ENCODE measurements at regions not wholly inside any gene's neighbourhood (a gene's known extent, or its start where the extent isn't known, plus 50 kb on each side); places are given as distances from the start of the nearest gene placed in this dataset.

DNA sequence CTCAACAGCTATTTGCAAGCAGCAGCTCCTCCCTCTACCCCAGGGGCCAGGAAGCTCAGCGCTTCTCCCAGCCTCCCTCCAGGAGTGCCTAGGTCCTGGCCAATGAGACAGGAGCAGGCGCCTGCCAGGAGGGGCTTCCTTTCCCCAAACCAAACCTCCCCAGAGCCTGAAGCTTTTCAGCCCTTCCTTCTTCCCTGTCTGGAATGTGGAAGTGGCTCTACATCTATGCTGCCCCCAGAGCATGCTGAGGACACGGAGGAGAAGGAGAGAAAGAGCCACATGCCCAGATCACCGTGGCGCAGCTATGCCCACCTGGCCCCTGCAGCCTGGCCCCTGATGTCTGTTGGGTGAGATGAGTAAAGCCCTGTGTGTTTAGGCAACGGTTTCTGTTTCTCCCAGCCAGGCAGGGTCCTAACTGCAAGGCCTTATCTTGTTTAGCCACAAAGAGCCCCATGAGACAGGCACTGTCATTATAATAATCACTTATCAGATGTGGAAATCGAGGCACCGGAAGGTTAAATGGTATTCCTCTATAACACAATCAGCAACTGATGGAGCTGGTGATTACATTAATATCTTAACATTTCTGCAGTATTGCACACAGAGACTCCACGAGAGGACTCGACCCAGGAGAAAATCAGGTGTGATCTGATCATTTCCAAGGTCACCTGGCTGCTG is 315.8 kb downstream of the CTTN start:
- no peaks in the 10 kb centered on the region for H3K4me1 Mint-ChIP-seq
- H3K36me3 Mint-ChIP-seq = no peaks in the 10 kb centered on the region
- H3K9me3 Mint-ChIP-seq = no peaks in the 10 kb centered on the region
- no peak overlapping the region for H3K27ac Mint-ChIP-seq
- ATAC-seq = no peak
- H3K4me3 Mint-ChIP-seq = no peak overlapping the region
- H3K27me3 Mint-ChIP-seq = peaks cover 48% of the 10 kb centered on the region

DNA sequence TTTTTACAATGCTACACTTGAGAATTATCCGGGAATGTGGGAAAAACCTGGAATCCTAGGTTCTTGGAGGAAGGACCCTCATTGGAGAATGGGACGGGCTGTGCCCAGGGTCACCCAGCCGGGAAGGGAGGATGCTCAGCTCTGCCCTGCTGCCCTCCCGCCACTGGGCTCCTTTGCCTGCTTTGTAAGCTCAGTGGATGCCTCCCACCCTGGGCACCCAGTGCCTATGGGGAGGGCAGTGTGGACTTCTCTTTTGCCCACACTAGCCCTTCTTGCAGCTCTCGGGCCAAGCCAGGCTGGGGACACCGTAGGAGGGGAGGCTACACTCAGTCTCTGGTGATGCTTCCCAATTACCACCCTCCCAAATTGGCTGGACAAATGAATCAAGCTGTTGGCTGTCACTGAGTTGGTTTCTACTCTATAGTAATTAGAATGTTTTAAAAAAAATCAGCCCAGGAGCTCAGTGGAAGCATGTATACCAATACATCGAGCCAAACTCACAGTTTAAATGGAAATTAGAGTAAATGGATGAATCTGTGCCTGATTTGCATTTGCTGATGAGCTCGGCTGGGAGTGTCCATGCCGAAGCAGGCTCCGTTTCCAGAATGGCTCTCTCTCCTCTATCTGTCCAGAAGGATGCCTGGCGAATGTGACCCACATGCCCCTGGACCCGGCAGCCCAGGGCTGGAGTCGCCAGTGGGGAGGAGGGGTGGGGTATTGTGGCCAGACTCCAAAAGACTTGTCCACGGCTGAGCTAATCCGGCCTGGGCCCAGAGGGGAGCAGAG is 317.0 kb downstream of the CTTN start:
- H3K36me3 Mint-ChIP-seq = no peaks in the 10 kb centered on the region
- ATAC-seq = no peak
- no peak overlapping the region for H3K27ac Mint-ChIP-seq
- peaks cover 43% of the 10 kb centered on the region for H3K27me3 Mint-ChIP-seq
- H3K4me3 Mint-ChIP-seq = no peak overlapping the region
- no peaks in the 10 kb centered on the region for H3K4me1 Mint-ChIP-seq
- no peaks in the 10 kb centered on the region for H3K9me3 Mint-ChIP-seq

DNA sequence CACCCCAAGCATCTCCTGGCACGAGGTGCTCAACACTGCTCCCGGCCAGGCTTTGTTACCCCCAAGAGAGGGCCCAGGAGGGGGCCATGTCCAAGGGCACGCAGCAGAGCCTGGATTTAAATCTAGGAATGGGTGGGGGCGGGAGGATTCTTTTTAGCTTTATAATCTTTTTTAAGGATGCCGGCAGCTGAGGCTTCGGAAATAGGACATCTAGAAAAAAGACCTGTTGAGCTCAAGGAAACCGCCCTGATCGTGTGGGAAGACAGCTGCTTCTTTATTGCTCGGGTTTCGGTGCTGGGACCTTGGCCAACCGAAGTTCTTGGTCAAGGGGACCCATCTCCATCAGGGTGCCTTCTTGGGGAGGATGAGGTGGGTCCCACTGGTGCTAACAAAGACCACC is 317.9 kb downstream of the CTTN start:
- Mint-ChIP-seq H3K9me3 (no peaks in the 10 kb centered on the region), H3K27me3 (peaks cover 43% of the 10 kb centered on the region), H3K4me3 (no peak overlapping the region), H3K4me1 (no peaks in the 10 kb centered on the region), H3K36me3 (no peaks in the 10 kb centered on the region), H3K27ac (no peak overlapping the region)
- ATAC-seq = no peak

DNA sequence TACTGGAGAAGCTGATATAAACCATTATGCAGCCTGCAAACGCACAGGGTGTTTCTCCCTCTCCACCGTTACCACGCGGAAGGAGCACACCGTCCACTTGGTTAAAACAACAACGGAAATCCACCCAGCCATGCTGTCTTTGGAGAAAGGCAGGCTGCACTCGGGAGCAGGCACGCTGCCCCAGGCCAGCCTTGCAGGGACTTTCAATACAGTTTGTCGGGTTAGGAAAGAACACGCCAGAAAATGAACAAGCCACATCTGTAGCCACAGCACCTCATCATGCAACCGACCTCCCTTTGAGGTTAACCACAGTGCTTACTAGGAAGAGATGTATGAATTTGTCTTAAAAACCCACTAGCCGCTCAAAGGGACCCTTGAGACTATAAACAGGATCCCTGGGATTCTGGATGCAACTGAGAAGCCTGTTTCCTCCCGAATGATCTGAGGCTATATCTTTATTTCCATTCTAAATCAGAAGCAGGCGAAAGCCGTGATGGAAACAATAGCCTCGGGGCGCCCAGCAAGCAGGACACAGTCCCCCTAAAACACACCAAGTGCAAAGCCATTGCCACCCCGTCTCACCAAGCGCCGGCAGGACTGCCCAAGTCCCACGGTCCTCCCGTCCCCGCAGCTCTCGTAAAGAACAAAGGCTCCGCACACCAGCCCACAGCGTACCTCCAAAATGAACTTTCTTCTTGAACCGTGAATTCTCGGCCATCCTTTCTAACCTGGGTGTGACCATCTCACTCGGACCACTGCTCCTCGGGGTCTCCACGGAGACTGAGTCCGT is 318.9 kb downstream of the CTTN start:
- Mint-ChIP-seq H3K27me3 (peaks cover 42% of the 10 kb centered on the region), H3K36me3 (no peaks in the 10 kb centered on the region), H3K4me3 (no peak overlapping the region), H3K27ac (no peak overlapping the region), H3K9me3 (no peaks in the 10 kb centered on the region), H3K4me1 (no peaks in the 10 kb centered on the region)
- ATAC-seq = no peak

DNA sequence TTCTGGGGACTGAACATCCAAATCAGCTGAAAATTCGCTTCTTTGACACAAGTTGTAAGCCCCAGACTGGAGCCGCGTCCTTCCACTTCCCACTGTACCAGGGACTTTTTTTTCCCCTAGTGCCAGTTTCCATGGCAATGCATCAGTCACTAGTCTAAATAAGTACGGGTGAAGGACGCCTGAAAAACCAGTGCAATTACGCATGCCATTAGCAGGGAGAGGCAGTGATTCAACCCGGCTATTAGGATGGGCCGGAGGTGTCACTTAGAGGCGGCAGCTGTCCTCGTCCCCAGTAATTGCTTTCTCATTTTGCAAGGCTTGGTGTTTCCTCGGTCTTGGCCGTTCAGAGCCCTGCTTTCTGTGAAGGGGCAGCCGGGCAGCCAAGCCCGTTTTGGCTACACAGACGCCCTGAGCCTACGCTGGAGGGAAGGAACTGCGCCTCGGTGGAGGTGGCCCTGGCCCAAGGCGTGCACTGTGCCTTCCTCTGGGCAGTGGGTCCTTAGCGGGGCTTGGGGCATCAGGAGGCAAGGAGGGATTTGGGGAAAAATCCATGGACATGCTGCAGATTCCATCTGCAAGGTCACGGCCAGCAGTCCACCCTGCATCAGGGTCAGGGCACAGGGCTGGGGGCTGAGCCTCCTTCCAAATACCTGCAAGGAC is 319.7 kb downstream of the CTTN start:
- no peaks in the 10 kb centered on the region for H3K36me3 Mint-ChIP-seq
- no peak overlapping the region for H3K4me3 Mint-ChIP-seq
- no peaks in the 10 kb centered on the region for H3K4me1 Mint-ChIP-seq
- H3K27ac Mint-ChIP-seq = no peak overlapping the region
- peaks cover 33% of the 10 kb centered on the region for H3K27me3 Mint-ChIP-seq
- no peak for ATAC-seq
- no peaks in the 10 kb centered on the region for H3K9me3 Mint-ChIP-seq

DNA sequence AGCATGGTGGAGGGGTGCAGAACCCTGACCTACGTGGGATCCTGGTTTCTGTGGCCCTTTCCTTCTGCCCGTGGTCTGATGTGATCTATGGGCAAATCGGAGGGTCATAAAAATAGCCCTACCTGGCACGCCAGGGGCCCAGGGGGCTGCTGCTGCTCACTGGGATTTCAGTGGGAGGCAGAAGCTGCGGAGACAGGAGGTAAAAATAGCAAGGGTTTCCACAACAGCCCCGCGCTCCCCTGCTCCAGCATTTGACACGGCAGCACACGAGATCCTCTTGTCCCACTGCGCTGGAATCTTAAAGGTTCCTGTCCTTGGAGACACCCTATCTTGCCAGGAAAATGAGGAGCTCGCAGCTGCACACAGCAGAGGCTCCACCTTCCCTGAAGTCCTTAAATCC is 321.2 kb downstream of the CTTN start:
- no peak for ATAC-seq
- no peaks in the 10 kb centered on the region for H3K9me3 Mint-ChIP-seq
- H3K4me1 Mint-ChIP-seq = no peaks in the 10 kb centered on the region
- H3K27ac Mint-ChIP-seq = no peak overlapping the region
- H3K27me3 Mint-ChIP-seq = peaks cover 18% of the 10 kb centered on the region
- H3K36me3 Mint-ChIP-seq = no peaks in the 10 kb centered on the region
- no peak overlapping the region for H3K4me3 Mint-ChIP-seq

DNA sequence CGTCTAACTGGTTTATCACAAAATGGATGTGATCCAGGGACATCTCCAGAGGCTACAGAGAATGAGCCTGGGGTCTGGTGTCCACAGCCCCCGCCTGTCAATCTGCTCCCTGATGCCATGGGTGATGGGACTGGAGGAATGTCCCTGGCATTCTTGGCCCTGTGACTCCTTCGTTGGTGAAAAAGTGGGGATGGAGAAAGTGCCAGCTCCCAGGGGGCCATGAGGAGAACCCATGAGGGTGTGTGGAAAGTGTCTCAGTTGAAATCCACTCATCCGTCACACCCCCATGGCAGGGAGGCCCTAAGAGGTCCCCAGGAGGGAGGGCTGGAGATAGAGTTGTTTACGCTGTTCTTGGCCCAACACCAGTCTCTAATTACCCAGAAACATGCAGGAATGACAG is 322.0 kb downstream of the CTTN start:
- H3K27ac Mint-ChIP-seq = no peak overlapping the region

DNA sequence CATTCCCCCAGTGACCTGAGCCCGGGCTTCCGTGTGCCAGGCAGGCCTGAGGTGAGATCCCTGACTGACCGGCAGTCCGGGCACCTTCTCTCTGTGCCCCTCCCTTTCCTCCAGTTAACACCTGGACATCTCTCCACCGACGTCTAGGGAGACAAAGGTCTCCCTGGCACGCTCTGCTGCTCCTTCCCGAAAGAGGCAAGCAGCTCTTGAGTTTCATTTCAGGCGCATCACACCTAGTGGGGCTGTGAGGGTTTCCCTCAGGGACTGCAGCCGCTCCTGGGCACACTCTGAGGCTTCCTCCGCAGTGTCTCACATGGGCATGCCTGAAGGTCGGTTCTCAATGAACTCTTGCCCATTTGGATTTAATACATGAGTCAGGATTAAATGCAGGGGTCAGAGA is 322.7 kb downstream of the CTTN start:
- Mint-ChIP-seq H3K4me3 (no peak overlapping the region), H3K4me1 (no peaks in the 10 kb centered on the region), H3K36me3 (no peaks in the 10 kb centered on the region), H3K27me3 (peaks cover 14% of the 10 kb centered on the region), H3K9me3 (no peaks in the 10 kb centered on the region), H3K27ac (no peak overlapping the region)
- ATAC-seq = no peak

More for the DNA sequence above, 322.0 kb downstream of the CTTN start:
- Mint-ChIP-seq H3K4me1 (no peaks in the 10 kb centered on the region), H3K27me3 (peaks cover 14% of the 10 kb centered on the region), H3K9me3 (no peaks in the 10 kb centered on the region), H3K4me3 (no peak overlapping the region), H3K36me3 (no peaks in the 10 kb centered on the region)
- ATAC-seq = no peak

DNA sequence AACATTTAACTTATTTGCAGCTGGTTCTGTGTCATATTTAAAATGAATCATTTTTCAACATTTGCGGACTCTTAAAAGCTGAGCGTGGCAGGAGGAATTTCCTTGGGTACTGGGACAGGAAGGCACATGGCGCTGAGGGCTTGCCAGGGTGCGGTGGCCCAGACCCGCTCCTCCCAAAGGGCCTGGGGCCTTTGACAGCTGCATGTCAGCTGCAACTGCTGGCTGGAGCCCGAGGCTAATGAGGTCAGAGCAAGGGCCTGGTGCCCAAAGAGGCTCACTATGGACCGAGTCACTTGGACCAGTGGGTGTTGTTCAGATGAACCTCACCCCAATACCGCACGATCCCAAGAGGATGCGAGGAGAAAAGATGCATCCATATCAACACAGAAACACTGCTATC is 326.9 kb downstream of the CTTN start:
- no peaks in the 10 kb centered on the region for H3K36me3 Mint-ChIP-seq
- H3K27ac Mint-ChIP-seq = no peak overlapping the region
- H3K27me3 Mint-ChIP-seq = no peaks in the 10 kb centered on the region
- no peak for ATAC-seq
- H3K4me1 Mint-ChIP-seq = no peaks in the 10 kb centered on the region
- no peak overlapping the region for H3K4me3 Mint-ChIP-seq
- H3K9me3 Mint-ChIP-seq = peaks cover 4% of the 10 kb centered on the region

DNA sequence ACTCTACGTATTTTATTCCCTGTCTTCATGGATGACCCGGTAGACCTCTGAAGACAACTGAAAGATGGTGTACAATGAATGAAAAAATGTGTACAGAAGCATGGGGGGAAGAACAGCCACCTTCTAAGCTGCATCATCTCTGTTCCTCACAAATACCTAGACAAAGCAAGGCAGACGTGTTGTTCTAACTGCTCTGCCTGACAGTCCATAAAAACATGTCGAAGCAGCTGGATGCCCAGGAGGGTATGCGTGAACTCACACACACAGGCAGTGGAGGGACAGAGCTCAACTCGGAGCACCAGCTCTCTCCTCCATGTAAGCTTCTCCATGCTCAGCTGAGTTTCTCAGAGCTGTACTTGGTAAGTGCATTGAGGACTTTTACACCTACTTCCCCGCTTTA is 327.4 kb downstream of the CTTN start:
- peaks cover 4% of the 10 kb centered on the region for H3K9me3 Mint-ChIP-seq
- no peak overlapping the region for H3K4me3 Mint-ChIP-seq
- no peaks in the 10 kb centered on the region for H3K27me3 Mint-ChIP-seq
- no peaks in the 10 kb centered on the region for H3K36me3 Mint-ChIP-seq
- no peaks in the 10 kb centered on the region for H3K4me1 Mint-ChIP-seq
- H3K27ac Mint-ChIP-seq = no peak overlapping the region
- no peak for ATAC-seq

DNA sequence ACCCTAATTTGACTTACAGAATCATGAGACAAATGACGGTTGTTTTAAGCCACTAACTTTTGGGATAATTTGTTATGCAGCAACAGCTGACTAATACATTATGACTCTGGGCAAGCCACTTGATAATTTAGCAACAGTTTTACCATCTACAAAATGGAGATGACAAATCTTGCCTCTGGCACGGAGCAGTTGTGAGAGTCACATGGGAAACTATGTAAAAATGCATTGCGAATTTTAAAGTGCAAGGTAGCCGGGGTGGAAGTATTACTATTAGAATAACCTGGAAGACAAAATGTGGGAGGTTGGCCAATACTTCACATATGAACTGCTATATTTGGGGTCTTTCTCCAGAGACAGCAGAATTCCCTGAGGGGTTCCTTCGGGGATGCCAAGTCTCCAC is 328.7 kb downstream of the CTTN start:
- H3K36me3 Mint-ChIP-seq = no peaks in the 10 kb centered on the region
- no peak for ATAC-seq
- no peaks in the 10 kb centered on the region for H3K27me3 Mint-ChIP-seq
- no peak overlapping the region for H3K4me3 Mint-ChIP-seq
- peaks cover 4% of the 10 kb centered on the region for H3K9me3 Mint-ChIP-seq
- no peak overlapping the region for H3K27ac Mint-ChIP-seq
- H3K4me1 Mint-ChIP-seq = no peaks in the 10 kb centered on the region

DNA sequence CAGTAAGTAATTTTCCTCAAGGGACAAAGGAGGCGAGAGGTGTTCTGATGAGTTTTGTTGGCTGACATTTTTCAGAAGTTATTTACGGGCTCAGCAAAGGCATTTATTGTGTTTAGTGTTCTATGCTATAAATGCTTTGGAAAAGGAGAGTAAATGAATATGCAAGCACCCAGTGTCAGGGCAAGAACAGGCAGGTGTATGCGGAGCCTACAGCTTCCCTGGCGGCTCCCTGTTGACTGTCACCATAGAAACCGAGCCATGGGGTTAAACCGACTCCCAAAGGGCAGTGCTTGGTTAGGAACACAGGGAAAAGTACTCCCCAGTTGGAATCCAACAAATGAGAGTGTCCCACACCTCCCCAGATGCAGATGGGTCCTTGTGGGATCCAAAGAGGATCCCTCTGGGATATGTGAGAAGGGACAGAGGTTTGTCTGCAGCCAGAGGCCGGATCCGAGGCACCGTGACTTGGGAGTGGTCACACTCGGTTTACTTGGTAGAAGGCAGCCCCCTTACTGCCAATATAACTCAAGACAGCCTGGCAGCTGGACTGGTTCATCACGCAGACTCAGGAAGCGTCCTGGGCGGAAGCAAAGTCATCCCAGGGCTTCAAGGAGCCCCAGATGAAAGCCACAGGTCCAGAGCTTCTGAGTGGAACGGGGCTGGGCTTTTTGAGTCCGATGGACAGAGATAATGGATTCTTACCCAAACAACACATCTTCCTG is 329.7 kb downstream of the CTTN start:
- no peaks in the 10 kb centered on the region for H3K27me3 Mint-ChIP-seq
- H3K27ac Mint-ChIP-seq = no peak overlapping the region
- H3K4me3 Mint-ChIP-seq = no peak overlapping the region
- no peaks in the 10 kb centered on the region for H3K36me3 Mint-ChIP-seq
- H3K9me3 Mint-ChIP-seq = peaks cover 4% of the 10 kb centered on the region
- no peaks in the 10 kb centered on the region for H3K4me1 Mint-ChIP-seq
- no peak for ATAC-seq

DNA sequence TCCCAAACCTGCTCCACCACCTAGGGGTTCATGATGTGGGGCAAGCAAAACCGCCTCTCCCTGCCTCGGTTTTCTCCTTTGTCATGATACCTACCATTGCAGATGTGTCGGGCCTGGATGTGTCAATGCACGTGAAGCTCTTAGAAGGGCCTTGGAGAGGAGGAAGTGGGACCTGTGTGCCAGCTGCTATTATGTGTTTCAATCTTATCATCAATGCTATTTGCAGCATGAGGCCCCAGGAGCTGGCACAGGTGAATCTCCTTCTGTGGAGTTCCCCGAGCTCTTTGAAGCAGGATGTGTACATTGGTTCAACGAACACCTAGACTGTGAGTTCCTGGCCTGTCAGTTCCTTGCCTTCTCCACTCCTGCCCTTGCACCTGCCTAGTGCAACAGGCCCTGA is 331.6 kb downstream of the CTTN start:
- ATAC-seq = no peak
- H3K9me3 Mint-ChIP-seq = peaks cover 4% of the 10 kb centered on the region
- H3K27ac Mint-ChIP-seq = no peak overlapping the region
- H3K27me3 Mint-ChIP-seq = peaks cover 8% of the 10 kb centered on the region
- H3K4me1 Mint-ChIP-seq = no peaks in the 10 kb centered on the region
- no peak overlapping the region for H3K4me3 Mint-ChIP-seq
- H3K36me3 Mint-ChIP-seq = no peaks in the 10 kb centered on the region

DNA sequence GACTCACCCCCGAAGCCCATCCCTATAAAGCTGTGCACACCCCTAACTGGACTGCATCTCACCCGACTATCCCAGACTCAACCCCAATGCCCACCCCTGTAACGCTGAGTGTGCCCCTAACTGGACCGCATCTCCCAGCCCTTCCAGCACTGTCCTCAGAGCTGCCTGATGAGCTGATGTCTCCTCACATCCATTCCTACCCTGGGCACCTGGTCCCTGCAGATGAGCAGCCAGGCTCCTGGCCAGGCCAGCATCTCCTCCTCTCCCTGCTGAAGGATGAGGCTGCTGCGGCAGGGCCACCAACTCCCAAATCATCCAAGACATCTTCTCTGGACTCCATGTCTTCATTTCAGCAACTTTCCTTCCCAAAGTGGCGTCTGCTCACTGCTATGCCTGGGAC is 332.1 kb downstream of the CTTN start:
- Mint-ChIP-seq H3K9me3 (peaks cover 4% of the 10 kb centered on the region), H3K36me3 (no peaks in the 10 kb centered on the region), H3K4me1 (no peaks in the 10 kb centered on the region), H3K4me3 (no peak overlapping the region), H3K27me3 (peaks cover 9% of the 10 kb centered on the region), H3K27ac (no peak overlapping the region)
- no peak for ATAC-seq

All from stimulated activated memory B cell treated with anti-CD40 and anti-IgM and Interleukin-4, amounts not matched to agents 10 μg/mL and 1 μg/mL and 100 μg/mL, for 72 hours (primary cell).